NCI-H1694 (cell line): ENCODE measurements at regions not wholly inside any gene's neighbourhood (a gene's known extent, or its start where the extent isn't known, plus 50 kb on each side); places are given as distances from the start of the nearest gene placed in this dataset.
A peak's percentile ranks its signal among the peaks of the same experiment; 100 is the strongest.

Experiments used
- DNase-seq: peaks from one replicate; lab custom pipeline; 2025; lab: John Stamatoyannopoulos, UW

DNA sequence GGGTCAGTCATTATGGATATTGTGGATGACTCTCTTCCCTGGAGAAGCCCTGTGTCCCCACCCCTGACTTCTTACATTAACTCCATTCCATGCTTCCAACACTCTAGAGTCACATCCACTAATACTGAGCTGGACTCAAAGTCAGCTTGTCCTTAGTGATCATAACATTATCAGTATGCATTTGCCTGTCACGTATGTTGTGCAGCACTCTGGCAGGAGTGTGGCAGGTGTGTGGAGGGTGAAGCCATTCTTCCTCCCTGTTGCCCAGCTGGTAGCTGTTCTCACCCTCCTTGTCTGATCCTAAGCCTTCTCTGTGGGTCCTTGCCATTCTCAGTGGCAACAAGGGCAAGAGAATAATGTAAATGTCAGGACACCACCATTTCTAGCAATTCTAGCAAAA lies 334.1 kb upstream of the RAB6C start:
- no peak for DNase-seq

DNA sequence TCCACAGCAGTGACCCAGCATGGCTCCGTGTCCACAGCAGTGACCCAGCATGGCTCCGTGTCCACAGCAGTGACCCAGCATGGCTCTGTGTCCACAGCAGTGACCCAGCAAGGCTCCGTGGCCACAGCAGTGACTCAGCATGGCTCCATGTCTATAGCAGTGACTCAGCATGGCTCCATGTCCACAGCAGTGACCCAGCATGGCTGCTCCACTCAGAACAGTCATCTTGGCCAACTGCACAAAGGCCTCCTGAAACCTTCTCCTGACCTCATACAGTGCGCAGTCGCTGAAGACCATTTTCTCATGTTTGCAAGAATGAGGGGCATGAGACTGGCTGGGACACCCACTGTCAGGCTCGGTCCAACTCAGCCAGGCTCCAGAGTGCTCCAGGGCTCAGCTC lies 333.4 kb upstream of the RAB6C start:
- no peak for DNase-seq

DNA sequence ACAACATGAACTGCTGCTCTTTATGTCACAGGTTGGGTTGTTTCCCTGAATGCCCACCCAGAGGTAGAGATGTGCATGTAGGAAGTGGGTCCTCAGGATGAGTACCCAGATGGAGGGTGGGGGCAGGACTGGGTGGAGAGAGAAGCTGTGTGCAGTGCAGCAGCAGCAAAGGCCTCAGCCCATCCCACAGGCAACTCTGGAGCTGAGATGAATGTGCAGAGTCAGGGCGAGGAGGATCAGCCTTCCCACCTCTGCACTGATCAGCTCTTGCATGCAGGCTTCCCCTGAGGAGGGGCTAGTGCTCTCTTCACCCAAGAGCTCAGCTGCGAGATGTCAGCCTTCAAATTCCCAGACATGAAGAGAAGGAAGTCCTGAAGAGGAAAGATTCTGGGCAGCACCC lies 326.2 kb upstream of the RAB6C start:
- no peak for DNase-seq

GRCh38 chr2:129654331-129654730 lies 325.1 kb upstream of the RAB6C start:
- DNase-seq, result no peak

DNA sequence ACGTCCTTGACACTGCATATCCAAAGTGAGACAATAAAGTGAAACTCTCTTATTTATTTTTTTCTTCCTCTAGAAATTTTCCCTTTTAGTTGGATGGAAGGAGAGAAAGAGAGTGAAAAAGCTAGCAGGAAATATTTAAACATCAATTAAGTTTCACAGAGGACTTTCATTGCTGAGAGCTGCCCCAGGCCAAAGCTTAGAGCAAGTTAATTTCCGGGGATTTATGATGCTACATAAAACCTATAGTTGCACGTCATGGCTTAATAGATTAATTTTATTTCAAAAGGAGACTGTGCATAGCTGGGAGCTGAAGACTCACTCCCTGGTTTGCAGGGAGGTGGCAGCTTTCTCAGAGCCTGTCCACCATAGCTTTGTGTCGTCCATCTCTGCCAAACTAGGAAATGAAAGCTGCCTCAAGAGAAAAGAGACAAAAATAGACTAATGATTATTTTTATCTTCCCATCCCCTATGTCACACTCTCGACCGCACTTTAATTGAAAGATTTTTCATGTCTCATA lies 323.3 kb upstream of the RAB6C start:
- no peak for DNase-seq

DNA sequence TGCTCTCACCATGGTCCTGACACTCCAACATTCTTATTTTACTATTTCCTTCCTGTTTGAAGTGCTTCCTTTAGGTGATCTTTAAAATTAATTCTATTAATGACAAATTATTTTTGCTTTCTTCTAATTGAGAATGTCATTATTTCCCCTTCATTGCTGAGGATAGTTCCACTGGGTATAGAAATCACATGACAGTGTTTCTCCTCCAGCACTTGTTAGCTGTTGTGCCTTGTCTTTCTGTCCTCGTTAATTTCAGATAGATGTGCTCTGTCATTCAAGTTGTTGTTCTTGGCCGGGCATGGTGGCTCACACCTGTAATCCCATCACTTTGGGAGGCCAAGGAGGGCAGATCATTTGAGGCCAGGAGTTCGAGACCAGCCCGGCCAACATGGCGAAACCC lies 321.0 kb upstream of the RAB6C start:
- no peak for DNase-seq

DNA sequence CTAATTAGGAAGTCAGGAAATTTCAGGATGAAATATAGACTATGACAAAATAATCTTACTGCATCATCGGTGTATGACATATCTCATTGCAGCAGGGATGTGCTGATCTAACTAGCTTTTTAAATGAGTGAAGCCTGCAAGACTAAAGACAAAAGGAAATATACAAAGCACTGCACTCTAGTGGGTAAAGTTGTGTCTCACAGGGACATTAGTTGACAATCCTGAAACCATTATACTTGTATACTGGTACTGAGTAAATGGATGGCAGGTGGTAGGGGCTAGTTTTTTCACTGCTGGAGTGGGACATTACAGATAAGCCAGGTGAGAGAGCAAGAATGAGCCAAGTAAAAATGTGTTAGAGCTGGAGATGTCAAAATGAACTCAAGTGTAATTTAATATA lies 317.5 kb upstream of the RAB6C start:
- no peak for DNase-seq

DNA sequence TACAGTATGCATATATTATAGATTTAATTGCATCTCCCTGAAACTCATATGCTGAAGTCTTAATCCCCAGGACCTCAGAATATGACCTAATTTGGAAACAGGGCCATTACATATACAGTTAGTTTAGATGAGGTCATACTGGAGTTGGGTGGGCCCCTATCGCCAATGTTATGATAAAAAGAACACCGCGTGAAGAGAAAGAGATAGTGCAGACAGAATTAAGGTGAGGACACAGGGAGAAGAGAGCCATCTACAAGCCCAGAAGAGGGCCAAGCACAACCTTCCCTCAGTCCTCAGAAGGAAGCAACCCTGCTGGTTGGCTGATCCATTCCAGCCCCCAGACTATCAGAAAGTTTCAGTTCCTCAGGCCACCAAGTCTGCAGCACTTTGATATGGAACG lies 311.9 kb upstream of the RAB6C start:
- DNase-seq, result no peak

DNA sequence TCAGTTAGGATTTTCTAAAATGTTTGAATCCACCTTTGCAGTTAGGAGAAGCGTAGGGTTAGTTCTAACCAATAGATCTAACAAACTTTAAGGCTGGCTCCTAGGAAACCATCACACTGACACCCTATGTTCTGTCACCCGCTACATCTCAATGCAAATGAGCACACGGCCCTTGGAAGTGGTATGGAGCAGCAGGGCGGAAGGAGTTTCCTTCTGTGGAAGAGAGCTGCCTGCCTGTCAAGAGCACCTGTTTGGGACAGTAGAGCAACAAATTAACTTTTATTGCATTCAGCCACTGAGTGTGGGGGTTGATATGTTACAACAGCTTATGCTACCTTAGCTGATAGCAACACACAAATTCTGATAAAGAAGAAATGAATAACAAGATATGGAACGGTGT lies 306.9 kb upstream of the RAB6C start:
- no peak for DNase-seq

DNA sequence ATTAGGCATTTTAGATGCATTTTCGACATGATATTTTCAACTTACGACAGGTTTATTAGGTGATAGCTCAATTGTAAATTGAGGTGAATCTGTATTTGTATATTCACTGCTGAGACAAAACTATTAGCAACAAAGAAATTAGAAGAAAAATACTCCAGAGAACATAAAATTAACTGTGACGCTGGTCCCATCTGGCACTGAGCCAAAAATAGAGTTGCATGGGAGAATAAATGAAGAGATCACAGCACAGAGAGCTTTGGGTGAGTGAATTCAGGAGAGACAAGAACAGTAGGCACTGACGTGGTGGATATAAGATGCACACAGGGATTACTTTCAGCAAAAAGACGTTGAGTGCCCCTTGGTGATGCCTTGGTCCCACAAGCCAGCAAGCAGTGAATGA lies 306.2 kb upstream of the RAB6C start:
- no peak for DNase-seq

DNA sequence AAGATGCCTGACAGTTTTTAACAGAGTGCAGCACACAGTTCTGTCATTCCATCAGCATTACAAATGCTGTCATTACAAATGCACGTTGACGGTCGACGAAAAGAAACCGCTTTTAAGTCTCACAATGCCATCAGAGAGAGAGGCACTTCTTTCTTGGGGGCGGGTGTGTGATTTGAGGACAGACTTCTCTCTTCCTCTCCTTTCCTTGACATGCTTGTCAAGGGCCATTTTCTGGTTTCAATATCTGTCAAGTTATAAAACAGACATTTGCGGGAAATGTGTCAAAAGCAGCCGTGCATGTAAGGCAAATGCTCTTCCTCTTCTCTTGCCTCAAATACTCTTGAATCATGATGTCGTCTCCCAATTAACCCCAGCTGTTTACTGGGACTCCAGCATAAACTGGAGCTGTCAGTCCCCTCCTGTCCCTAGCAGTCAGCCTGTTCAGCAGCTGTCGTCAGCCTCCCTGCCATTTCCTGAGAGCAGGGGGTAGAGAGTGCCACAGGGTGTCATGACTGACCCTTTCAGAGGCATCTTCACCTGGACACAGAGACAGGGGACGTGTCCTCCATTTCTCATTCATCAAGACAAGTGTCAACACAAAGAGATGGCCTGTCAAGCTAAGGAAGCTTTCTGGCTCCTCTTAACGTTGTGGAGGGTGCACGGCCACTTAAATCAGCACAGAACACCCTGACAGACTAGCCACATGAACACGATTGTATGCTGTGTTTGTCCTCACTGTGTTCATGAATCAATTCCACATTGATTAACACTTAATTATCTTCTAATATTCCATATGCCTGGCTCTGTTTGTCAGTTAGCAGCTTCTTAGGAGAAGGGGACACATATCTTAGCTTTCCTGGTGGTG lies 305.4 kb upstream of the RAB6C start:
- DNase-seq, result peak; percentile 1

DNA sequence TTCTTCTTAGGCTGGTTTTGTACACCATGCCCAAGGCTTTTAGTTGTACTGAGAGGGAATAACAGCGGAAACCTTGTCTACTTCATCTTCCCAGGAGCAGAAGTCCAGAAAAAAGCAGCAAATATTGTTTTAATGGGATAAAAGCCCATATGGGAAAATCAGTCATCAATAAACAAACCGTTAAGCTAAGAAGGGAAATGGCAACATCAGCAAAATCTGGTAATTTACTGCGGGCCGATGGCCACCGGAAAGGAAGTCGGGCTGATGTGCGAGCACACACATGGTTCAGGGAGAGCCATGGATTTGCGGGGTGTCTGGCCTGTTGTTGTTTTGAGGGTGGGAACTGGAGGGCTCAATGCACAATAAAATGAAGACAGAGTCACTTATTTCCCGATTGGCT lies 300.7 kb upstream of the RAB6C start:
- no peak for DNase-seq

- DNase-seq, result no peak
Measured at GRCh38 chr2:129681788-129682187, 297.7 kb upstream of the RAB6C start.

GRCh38 chr2:129689653-129690448 lies 289.6 kb upstream of the RAB6C start:
- no peak for DNase-seq

DNA sequence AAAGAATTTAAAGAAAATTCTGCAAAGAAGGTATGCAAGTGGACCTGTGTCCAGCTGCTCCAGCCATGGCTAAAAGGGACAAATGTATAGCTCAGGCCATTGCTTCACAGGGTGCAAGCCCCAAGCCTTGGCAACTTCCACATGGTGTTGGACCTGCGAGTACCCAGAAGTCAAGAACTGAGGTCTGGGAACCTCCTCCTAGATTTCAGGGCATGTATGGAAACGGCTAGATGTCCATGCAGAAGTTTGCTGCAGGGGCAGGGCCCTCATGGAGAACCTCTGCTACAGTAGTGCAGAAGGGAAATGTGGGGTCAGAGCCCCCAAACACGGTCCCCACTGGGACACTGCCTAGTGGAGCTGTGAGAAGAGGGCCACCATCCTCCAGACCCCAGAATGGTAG lies 284.0 kb upstream of the RAB6C start:
- no peak for DNase-seq

DNA sequence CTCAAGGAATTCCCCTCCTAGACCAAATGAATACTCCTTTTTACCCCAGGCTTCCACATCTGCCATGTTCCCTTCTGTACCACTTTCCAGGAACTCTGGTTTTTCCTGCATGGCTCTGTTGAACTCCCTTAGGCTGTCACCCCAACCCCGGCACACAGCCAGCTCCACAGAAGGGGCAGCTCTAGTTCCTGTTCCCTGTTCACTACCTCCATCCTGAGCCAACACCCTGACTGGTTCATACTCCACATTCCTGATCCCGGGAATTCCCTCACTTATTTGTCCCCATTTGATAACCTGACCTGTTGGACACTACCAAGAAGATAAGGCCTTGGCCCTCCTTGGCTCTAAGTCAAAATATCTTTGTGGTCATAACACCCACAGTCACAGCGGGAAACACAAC lies 280.9 kb upstream of the RAB6C start:
- no peak for DNase-seq

DNA sequence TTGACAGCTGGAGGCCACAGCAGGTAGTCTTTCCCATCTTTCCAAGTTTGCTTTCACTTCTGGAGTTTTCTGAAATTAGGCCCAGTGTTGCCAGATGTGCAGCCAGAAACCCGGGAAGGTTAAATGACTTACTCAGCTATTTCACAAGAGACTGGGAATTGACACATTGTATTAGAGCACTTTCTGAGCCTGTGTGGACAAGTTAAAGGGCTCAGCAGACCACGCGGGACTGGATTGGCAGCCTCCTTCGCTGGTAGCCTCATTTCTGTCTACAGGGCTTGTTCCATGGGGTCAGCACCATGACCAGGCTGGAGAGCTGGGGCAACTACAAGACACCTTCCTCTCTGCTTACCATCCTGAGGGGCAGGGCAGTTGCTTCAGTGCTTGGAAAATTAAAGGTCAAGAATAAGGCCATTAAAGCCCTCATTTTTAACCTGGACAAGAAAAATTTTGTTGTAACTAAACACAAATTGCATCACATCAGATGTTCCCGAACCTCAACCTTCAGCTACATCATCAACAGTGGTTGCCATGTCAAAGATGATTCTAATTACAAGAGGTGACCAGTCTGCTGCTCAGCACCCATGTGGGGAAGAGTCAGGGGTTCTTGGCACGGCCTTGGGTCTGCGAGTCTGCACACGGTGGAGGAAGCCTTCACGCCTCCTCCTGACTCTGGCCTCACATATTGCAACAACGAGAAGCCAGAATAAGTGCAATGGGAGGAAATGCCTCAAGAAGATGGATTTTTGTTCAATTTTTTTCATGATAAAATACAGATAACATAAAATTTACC lies 279.5 kb upstream of the RAB6C start:
- no peak for DNase-seq

DNA sequence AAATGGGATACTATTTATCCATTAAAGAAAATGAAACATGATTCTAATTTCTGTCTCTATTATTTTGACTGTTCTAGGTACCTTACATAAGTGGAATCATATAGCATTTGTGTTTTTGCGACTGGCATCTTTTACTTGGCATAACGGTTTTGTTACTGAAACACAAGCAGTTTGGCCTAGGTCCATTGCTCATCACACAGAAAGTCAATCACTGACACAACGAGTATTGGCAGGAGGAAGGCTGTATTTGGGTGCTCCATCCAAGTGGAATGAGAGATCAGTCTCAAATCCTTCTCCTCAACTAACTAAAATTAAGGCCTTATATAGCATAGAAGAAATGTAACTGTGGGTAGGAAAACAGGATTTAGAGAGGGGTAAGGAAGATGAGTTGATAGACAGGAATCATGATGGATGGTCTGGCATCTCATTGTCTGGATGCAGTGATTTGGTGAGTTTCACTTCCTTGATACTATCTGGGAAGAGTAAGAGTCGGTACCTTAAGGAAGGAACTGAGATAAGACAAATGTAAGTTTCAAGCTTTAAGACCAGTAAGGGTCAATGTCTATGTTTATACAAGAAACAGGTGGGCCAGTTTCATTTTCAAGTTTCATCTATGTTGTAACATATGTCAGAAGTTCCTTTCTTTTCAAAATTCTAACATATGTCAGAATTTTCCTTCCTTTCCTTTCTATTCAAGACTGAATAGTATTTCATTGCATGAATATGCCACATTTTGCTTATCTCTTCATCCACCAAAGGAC lies 276.9 kb upstream of the RAB6C start:
- DNase-seq, result no peak

- no peak for DNase-seq
Measured at GRCh38 chr2:129705085-129705484, 274.4 kb upstream of the RAB6C start.

- no peak for DNase-seq
Measured at GRCh38 chr2:129707800-129708199, 271.7 kb upstream of the RAB6C start.

DNA sequence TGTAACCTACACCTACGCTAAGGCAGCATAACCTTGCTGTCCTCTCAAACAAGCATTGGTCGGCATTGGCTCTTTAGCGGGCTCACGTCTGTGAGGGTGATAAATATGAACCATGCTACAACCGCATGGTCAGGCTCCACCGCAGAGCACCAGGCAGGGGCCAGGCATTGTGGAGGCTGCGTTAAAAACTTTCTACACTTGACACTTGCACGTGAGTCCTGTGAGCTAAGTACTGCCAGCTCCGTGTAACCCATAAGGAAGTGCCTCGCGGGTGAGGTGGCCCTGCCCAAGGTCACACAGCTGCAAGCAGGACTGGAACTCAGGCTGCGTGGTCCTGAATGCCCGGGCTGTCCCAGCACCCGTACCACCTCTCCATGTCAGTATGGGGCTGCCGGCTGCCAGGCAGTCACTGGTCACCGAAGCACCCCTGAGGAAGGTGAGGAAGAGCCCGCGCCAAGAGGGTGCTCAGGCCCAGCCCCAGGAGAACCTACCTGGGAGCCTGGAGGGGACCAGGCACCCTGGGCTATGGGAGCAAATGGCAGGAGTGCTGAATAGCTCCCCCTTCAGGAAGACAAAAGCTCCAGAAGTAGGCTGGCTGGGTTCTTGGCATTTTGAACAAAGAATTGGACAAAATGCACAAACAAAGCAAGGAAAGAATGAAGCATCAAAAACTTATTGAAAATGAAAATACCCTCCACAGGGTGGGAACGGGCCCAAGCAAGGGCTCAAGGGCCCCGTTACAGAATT lies 271.1 kb upstream of the RAB6C start:
- DNase-seq, result no peak
